PC-9 (cell line): ENCODE measurements at regions not wholly inside any gene's neighbourhood (a gene's known extent, or its start where the extent isn't known, plus 50 kb on each side); places are given as distances from the start of the nearest gene placed in this dataset.

Experiments used
- EZH2 ChIP-seq: fragments of 200-600 bp; sonication (generic); IDR thresholded peaks from 2 replicates; pipeline ENCODE4 v1.8.0; 2017; ENCODE audit warnings: antibody characterized with exemption, low read depth
- TF ChIP-seq, protein P1 (sequence below): fragments of 200-600 bp; sonication (generic); conservative IDR thresholded peaks from 2 replicates; pipeline ENCODE4 v1.6.1; 2017; ENCODE audit warnings: mixed run types, antibody characterized with exemption, mild to moderate bottlenecking, moderate library complexity

DNA sequence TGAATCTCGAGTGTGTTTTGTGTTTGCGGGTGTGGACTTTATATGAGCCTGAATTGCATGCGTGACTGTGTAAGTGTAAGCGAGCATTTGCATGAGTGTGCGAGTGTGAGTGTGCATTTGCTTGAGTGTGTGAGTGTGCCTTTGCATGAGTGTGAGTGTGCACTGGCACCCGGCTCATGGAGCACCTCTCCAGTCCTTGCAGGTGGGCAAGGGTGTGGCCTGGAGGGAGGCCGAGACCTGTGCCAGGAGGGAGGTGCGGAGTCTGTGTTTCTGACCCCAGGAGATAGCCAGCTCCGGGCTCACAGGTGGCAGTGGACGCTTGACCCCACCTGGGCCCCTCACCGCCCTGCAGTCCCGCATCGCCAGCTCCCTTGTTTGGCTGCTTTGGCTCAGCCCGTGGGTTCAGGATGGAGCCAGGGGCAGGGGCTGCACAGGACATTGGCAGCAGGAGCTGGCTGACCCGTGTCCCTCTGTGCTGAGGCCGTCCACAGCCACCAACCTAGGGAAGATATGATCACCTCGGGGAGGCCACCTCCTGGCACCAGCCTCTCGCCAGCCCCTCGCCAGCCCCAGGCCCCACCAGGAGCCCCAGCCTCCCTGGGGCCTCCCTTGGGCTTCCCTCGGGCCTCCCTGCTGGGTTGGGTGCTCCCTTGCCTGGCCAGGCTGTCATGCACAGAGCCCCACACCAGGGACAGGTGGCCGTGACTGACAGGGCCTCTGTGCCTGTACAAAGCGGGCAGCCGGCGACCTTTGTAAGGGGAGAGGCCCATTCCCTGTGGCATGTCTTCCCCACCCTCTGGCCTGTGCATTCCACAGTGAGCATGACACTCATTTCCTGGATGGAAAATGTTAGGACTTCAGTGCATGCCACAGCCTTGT, 81.6 kb downstream of the PTGR3 start:
- TF ChIP-seq, protein P1, sequence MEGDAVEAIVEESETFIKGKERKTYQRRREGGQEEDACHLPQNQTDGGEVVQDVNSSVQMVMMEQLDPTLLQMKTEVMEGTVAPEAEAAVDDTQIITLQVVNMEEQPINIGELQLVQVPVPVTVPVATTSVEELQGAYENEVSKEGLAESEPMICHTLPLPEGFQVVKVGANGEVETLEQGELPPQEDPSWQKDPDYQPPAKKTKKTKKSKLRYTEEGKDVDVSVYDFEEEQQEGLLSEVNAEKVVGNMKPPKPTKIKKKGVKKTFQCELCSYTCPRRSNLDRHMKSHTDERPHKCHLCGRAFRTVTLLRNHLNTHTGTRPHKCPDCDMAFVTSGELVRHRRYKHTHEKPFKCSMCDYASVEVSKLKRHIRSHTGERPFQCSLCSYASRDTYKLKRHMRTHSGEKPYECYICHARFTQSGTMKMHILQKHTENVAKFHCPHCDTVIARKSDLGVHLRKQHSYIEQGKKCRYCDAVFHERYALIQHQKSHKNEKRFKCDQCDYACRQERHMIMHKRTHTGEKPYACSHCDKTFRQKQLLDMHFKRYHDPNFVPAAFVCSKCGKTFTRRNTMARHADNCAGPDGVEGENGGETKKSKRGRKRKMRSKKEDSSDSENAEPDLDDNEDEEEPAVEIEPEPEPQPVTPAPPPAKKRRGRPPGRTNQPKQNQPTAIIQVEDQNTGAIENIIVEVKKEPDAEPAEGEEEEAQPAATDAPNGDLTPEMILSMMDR, result no peak
- TF ChIP-seq EZH2, result no peak
